ENCODE measurements at regions not wholly inside any gene's neighbourhood (a gene's known extent, or its start where the extent isn't known, plus 50 kb on each side); places are given as distances from the start of the nearest gene placed in this dataset.

DNA sequence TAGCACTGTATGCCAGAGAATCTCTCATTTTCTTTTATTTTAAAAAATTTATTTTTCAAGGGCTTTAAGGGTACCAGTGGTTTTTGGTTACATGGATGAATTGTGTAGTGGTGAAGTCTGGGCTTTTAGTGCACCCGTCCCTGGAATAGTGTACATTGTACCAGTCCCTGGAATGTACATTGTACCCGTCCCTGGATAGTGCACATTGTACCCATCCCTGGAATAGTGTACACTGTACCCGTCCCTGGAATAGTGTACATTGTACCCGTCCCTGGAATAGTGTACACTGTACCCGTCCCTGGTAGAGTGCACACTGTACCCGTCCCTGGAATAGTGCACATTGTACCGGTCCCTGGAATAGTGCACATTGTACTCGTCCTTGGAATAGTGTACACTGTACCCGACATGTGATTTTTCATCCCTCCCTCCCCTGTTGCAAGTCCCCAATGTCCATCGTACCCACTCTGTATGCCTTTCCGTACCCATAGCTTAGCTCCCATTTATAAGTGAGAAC lies 56.1 kb upstream of the HELT start:
- TF ChIP-seq POLR2A (IDR thresholded peaks at IDR 0.05) (no peak), POLR2AphosphoS5 (IDR thresholded peaks at IDR 0.05) (no peak)
- TF ChIP-seq, protein P1, sequence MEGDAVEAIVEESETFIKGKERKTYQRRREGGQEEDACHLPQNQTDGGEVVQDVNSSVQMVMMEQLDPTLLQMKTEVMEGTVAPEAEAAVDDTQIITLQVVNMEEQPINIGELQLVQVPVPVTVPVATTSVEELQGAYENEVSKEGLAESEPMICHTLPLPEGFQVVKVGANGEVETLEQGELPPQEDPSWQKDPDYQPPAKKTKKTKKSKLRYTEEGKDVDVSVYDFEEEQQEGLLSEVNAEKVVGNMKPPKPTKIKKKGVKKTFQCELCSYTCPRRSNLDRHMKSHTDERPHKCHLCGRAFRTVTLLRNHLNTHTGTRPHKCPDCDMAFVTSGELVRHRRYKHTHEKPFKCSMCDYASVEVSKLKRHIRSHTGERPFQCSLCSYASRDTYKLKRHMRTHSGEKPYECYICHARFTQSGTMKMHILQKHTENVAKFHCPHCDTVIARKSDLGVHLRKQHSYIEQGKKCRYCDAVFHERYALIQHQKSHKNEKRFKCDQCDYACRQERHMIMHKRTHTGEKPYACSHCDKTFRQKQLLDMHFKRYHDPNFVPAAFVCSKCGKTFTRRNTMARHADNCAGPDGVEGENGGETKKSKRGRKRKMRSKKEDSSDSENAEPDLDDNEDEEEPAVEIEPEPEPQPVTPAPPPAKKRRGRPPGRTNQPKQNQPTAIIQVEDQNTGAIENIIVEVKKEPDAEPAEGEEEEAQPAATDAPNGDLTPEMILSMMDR (IDR thresholded peaks at IDR 0.05 in 8 of 11, conservative IDR thresholded peaks at IDR 0.05 in 3 of 11): no peak
